ENCODE measurements at regions not wholly inside any gene's neighbourhood (a gene's known extent, or its start where the extent isn't known, plus 50 kb on each side); places are given as distances from the start of the nearest gene placed in this dataset.
"Not testable (repeated sequence)": the region's sequence is repeated elsewhere in the genome, so short reads cannot be mapped to it uniquely, and the experiment has no call there.

DNA sequence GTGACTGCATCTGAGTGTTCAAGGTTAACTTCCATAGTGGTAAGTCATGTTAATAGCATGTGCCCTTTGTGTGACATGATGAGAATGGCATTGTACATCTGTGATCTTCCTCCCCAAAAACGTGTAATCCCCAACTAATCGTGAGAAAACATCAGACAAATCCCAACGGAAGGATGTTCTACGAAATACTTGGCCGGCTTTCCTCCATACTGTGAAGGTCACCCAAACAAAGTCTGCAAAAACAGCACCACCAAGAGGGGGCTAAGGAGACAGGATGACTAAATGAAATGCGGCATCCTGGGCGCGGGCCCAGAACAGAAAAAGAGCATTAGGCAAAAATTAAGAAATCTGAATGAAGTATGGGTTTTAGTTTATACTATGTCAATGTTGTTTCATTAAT lies 81.8 kb downstream of the MED10 start:
- no peak overlapping the region for H3K27ac ChIP-seq (ENCODE audit: low read depth, low read length)
- no peak overlapping the region for H3K9ac ChIP-seq (ENCODE audit: low read length)
- H3K36me3 ChIP-seq (ENCODE audit: control insufficient read depth, insufficient read depth, low read length) = no peaks in the 10 kb centered on the region
- no peak overlapping the region for H3K4me3 ChIP-seq (ENCODE audit: low read depth, low read length)
- H3K27me3 ChIP-seq (ENCODE audit: control insufficient read depth, insufficient read depth, low read length) = peaks cover 14% of the 10 kb centered on the region
- H3K9me3 ChIP-seq (ENCODE audit: control insufficient read depth, insufficient read depth, low read depth, low read length) = no peaks in the 10 kb centered on the region
- H3K4me1 ChIP-seq (ENCODE audit: control insufficient read depth, insufficient read depth, low read length) = no peaks in the 10 kb centered on the region

DNA sequence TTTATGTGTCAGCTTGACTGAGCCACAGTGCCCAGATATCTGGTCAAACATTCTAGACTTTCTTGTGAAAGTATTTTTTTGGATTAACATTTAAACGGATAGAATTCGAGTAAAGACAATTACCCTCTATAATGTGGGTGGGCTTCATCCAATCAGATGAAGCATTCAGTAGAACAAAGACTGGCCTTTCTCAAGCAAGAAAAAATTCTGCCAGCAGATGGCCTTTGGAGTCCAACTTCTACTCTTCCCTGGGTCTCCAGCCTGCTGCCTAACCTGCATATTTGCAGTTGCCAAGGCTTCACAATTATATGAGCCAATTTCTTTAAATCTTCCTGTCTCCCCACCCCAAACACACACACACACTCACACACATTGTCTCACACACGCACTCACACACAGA lies 86.4 kb downstream of the MED10 start:
- H3K36me3 ChIP-seq (ENCODE audit: control insufficient read depth, insufficient read depth, low read length) = no peaks in the 10 kb centered on the region
- no peak overlapping the region for H3K9ac ChIP-seq (ENCODE audit: low read length)
- H3K27me3 ChIP-seq (ENCODE audit: control insufficient read depth, insufficient read depth, low read length) = peaks cover 2% of the 10 kb centered on the region; the same call in 1 of the 2 replicates
- no peaks in the 10 kb centered on the region for H3K9me3 ChIP-seq (ENCODE audit: control insufficient read depth, insufficient read depth, low read depth, low read length)
- no peak overlapping the region for H3K4me3 ChIP-seq (ENCODE audit: low read depth, low read length)
- no peak overlapping the region for H3K27ac ChIP-seq (ENCODE audit: low read depth, low read length)
- no peaks in the 10 kb centered on the region for H3K4me1 ChIP-seq (ENCODE audit: control insufficient read depth, insufficient read depth, low read length)

DNA sequence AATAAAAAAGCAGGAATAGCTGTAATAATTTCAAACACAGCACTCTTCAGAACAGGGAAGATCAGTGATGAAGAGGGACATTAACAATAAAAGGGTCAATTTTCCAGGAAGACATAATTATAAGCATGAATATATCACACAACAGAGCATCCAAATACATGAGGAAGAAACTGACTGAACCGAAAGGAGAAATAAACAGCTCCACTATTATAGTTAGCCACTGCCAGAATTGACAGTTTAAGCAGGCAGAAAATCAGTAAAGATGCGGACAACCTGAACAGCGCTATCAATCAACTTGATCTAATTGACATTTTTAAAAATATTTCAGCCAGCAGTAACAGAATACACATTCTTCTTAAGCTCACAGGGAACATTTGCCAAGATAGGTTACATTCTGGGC lies 89.1 kb downstream of the MED10 start:
- H3K4me1 ChIP-seq (ENCODE audit: control insufficient read depth, insufficient read depth, low read length) = no peaks in the 10 kb centered on the region
- H3K27ac ChIP-seq (ENCODE audit: low read depth, low read length) = no peak overlapping the region
- H3K9ac ChIP-seq (ENCODE audit: low read length) = no peak overlapping the region
- no peaks in the 10 kb centered on the region; the same call in 1 of the 2 replicates for H3K27me3 ChIP-seq (ENCODE audit: control insufficient read depth, insufficient read depth, low read length)
- no peak overlapping the region for H3K4me3 ChIP-seq (ENCODE audit: low read depth, low read length)
- H3K9me3 ChIP-seq (ENCODE audit: control insufficient read depth, insufficient read depth, low read depth, low read length) = no peaks in the 10 kb centered on the region
- no peaks in the 10 kb centered on the region for H3K36me3 ChIP-seq (ENCODE audit: control insufficient read depth, insufficient read depth, low read length)

DNA sequence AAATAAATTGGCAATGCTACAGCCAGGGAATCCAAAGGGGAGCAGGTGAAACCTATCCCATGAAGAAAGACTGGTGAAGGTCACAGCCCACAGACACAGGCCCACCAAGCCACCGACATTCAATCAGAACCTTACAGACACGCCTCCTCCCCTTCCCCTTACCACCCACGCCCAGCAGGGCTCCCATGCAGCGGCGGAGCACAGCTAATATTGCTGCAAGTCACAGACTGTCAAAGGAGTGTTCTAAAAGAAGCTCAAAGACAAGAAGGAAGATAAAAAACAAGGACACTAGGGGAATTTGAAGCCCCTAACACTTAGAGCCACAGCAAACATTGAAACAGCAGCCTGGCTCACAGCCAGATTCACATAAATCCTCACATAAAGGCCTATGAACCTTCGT lies 91.2 kb downstream of the MED10 start:
- Histone ChIP-seq H3K27ac (ENCODE audit: low read depth, low read length) (no peak overlapping the region), H3K36me3 (ENCODE audit: control insufficient read depth, insufficient read depth, low read length) (no peaks in the 10 kb centered on the region), H3K9me3 (ENCODE audit: control insufficient read depth, insufficient read depth, low read depth, low read length) (no peaks in the 10 kb centered on the region), H3K4me1 (ENCODE audit: control insufficient read depth, insufficient read depth, low read length) (no peaks in the 10 kb centered on the region), H3K27me3 (ENCODE audit: control insufficient read depth, insufficient read depth, low read length) (no peaks in the 10 kb centered on the region), H3K4me3 (ENCODE audit: low read depth, low read length) (no peak overlapping the region), H3K9ac (ENCODE audit: low read length) (no peak overlapping the region)

DNA sequence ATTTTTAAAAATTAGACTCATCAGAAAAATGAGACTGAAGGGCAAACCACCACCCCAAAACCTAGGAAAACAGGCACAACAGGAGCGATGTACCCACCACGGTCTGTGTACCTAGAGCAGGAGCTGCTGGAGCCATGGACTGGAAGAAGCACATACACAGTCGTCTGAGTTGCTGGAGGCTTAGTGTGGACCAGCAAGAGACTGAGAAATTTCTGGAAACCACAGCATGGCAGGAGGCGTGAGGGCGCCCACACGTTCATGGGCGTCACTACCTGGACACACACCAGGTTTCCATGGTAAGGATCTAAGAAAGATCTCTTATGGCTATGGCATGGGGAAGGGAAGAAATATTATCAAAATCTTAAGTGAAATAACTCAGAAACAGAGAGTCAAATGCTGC lies 91.9 kb downstream of the MED10 start:
- Histone ChIP-seq H3K27ac (ENCODE audit: low read depth, low read length) (no peak overlapping the region), H3K27me3 (ENCODE audit: control insufficient read depth, insufficient read depth, low read length) (0 out of 2 replicates have a peak, but pooled peaks cover 5% of the 10 kb centered on the region), H3K4me3 (ENCODE audit: low read depth, low read length) (no peak overlapping the region), H3K4me1 (ENCODE audit: control insufficient read depth, insufficient read depth, low read length) (no peaks in the 10 kb centered on the region), H3K9me3 (ENCODE audit: control insufficient read depth, insufficient read depth, low read depth, low read length) (no peaks in the 10 kb centered on the region), H3K9ac (ENCODE audit: low read length) (no peak overlapping the region), H3K36me3 (ENCODE audit: control insufficient read depth, insufficient read depth, low read length) (no peaks in the 10 kb centered on the region)

DNA sequence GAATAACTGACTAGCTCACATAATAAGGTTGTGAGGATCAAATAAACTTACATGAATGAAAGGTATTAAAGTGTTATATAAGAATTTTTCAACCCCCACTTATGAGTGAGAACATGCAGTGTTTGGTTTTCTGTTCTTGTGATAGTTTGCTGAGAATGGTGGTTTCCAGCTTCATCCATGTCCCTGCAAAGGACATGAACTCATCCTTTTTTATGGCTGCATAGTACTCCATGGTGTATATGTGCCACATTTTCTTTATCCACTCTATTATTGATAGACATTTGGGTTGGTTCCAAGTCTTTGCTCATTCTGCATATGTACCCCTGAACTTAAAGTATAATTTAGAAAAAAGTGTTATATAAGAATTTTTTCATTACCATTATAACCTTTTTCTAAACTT lies 93.9 kb downstream of the MED10 start:
- not testable (repeated sequence) for H3K27me3 ChIP-seq (ENCODE audit: control insufficient read depth, insufficient read depth, low read length); H3K9ac ChIP-seq (ENCODE audit: low read length); H3K4me3 ChIP-seq (ENCODE audit: low read depth, low read length); H3K27ac ChIP-seq (ENCODE audit: low read depth, low read length); H3K9me3 ChIP-seq (ENCODE audit: control insufficient read depth, insufficient read depth, low read depth, low read length); H3K4me1 ChIP-seq (ENCODE audit: control insufficient read depth, insufficient read depth, low read length); H3K36me3 ChIP-seq (ENCODE audit: control insufficient read depth, insufficient read depth, low read length)

DNA sequence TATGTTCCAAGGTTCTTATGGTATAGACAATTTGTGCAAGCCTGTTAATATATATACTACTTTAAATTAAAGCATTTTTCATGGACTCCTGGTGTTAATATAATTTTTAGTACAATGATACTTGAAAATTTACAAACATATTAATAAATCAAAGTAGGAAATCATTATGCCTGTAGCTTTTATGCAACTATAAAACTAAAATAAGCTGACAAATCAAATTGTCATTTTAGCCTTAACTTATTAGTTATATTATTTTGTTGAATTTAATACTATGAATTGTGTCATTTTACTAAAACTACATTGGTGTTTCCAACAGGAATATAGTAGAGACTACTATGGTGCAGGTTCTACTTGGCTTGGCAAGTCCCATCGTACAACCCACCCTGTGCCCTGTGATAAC lies 96.0 kb downstream of the MED10 start:
- H3K27me3 ChIP-seq (ENCODE audit: control insufficient read depth, insufficient read depth, low read length) = 0 out of 2 replicates have a peak, but pooled peaks cover 5% of the 10 kb centered on the region
- H3K4me1 ChIP-seq (ENCODE audit: control insufficient read depth, insufficient read depth, low read length) = no peaks in the 10 kb centered on the region
- no peaks in the 10 kb centered on the region for H3K9me3 ChIP-seq (ENCODE audit: control insufficient read depth, insufficient read depth, low read depth, low read length)
- no peaks in the 10 kb centered on the region for H3K36me3 ChIP-seq (ENCODE audit: control insufficient read depth, insufficient read depth, low read length)
- no peak overlapping the region for H3K27ac ChIP-seq (ENCODE audit: low read depth, low read length)
- no peak overlapping the region for H3K4me3 ChIP-seq (ENCODE audit: low read depth, low read length)
- H3K9ac ChIP-seq (ENCODE audit: low read length) = no peak overlapping the region

DNA sequence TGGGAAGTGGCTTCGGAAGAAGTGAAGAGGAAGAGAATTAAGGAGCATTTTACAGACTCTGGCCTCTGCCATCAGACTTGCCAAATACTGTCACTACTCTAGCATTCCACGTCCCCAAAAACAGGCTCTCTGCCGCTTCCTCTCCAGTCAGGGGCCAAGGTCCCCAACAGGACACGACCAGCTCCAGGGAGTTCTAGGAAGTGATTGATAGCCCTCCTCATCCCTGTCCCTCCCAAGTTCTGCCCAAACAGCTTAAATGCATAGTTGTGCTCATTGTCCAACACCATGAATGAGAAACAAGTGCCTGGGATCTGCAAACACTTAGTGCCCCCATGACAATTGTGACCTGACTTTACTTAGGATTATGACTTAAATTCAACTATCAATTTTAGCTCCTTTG lies 96.5 kb downstream of the MED10 start:
- H3K27me3 ChIP-seq (ENCODE audit: control insufficient read depth, insufficient read depth, low read length) = 0 out of 2 replicates have a peak, but pooled peaks cover 5% of the 10 kb centered on the region
- H3K9me3 ChIP-seq (ENCODE audit: control insufficient read depth, insufficient read depth, low read depth, low read length) = no peaks in the 10 kb centered on the region
- no peak overlapping the region for H3K27ac ChIP-seq (ENCODE audit: low read depth, low read length)
- no peak overlapping the region for H3K9ac ChIP-seq (ENCODE audit: low read length)
- H3K4me1 ChIP-seq (ENCODE audit: control insufficient read depth, insufficient read depth, low read length) = no peaks in the 10 kb centered on the region
- H3K36me3 ChIP-seq (ENCODE audit: control insufficient read depth, insufficient read depth, low read length) = no peaks in the 10 kb centered on the region
- H3K4me3 ChIP-seq (ENCODE audit: low read depth, low read length) = no peak overlapping the region

DNA sequence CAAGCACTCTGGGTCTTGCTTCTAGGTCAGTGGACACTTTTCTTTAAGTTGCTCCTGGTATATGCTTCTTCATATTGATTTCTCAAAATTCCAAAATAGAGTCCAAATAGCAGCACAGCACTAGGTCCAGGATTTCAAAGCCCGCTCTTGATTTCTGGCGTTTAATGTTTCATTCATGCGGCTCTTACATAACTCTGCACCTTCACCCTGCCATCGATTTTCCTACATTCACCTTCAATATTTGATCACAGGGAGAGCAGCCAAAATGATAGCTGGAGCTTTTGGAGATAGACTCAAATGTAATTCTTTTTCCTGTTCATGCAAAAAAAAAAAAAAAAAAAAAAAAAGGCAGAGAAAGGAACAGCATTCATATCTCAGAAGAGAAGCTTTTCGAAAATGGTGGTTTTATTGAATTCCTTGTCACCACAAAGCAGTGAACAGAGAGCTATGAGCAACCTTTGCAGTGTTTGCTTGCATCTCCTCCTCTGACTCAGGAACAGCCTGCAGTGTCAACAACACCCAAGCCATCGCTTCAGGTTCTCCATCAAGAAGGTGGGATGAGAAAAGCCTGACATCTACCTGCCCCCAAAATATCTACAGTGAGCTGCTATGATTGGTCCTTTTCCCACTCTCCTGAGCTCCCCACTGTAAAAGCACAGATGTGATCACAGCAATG lies 97.8 kb downstream of the MED10 start:
- H3K27me3 ChIP-seq (ENCODE audit: control insufficient read depth, insufficient read depth, low read length) = 0 out of 2 replicates have a peak, but pooled peaks cover 5% of the 10 kb centered on the region
- no peak overlapping the region for H3K4me3 ChIP-seq (ENCODE audit: low read depth, low read length)
- no peak overlapping the region for H3K27ac ChIP-seq (ENCODE audit: low read depth, low read length)
- no peaks in the 10 kb centered on the region for H3K4me1 ChIP-seq (ENCODE audit: control insufficient read depth, insufficient read depth, low read length)
- H3K9ac ChIP-seq (ENCODE audit: low read length) = no peak overlapping the region
- no peaks in the 10 kb centered on the region for H3K9me3 ChIP-seq (ENCODE audit: control insufficient read depth, insufficient read depth, low read depth, low read length)
- H3K36me3 ChIP-seq (ENCODE audit: control insufficient read depth, insufficient read depth, low read length) = no peaks in the 10 kb centered on the region

DNA sequence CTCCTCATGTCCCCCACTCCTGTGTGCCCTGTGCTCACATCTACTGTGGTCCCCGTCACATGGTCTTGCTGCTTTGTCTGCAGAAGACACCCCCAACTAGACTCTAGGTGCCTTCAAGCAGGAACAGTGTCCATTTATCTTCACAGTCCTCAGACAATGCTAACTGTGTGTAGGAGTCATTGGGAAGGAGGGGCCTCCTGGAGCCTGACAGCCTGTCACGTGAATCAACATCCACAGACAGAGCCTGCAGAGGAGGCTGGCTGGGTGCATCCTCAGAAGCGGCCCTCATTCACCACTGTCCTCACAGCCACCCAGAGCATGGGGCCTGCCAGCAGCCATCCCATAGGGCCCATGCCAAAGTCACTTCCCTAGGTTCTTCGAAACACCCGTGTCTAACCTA lies 98.7 kb downstream of the MED10 start:
- Histone ChIP-seq H3K4me3 (ENCODE audit: low read depth, low read length) (no peak overlapping the region), H3K27me3 (ENCODE audit: control insufficient read depth, insufficient read depth, low read length) (0 out of 2 replicates have a peak, but pooled peaks cover 5% of the 10 kb centered on the region), H3K36me3 (ENCODE audit: control insufficient read depth, insufficient read depth, low read length) (no peaks in the 10 kb centered on the region), H3K27ac (ENCODE audit: low read depth, low read length) (no peak overlapping the region), H3K9me3 (ENCODE audit: control insufficient read depth, insufficient read depth, low read depth, low read length) (no peaks in the 10 kb centered on the region), H3K9ac (ENCODE audit: low read length) (no peak overlapping the region), H3K4me1 (ENCODE audit: control insufficient read depth, insufficient read depth, low read length) (no peaks in the 10 kb centered on the region)

DNA sequence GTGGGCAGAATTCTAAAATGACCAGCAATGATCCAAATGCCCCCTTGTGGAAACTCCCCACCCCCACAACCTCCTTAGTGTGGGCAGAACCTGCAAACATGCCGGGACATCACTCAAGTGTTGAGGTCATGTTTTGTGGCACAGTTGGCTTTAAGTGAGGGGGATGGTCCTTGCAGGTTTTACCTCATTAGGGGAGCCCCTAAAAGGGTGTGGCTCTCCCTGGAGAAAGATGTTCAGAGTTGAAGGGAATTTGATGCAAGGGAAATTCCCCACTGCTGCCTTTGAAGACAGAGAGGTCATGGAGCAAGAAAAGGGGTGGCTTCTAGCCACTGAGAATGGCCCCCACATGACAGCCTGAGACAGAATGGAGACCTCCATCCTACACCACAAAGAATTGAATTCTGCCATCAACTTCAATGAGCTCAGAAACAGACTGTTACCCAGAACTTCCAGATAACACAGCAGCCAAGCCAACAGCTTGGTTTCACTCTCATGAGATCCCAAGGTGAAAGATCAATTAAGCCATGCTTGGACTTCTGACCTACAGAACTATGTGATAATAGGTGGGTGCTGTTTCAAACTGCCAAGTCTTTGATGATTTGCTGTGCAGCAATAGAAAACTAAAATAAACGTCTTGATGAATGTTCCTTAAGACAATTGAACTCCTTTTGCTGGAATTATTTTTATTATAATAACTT lies 103.4 kb downstream of the MED10 start:
- Histone ChIP-seq H3K4me1 (ENCODE audit: control insufficient read depth, insufficient read depth, low read length) (no peaks in the 10 kb centered on the region), H3K27me3 (ENCODE audit: control insufficient read depth, insufficient read depth, low read length) (no peaks in the 10 kb centered on the region), H3K9ac (ENCODE audit: low read length) (no peak overlapping the region), H3K4me3 (ENCODE audit: low read depth, low read length) (no peak overlapping the region), H3K27ac (ENCODE audit: low read depth, low read length) (no peak overlapping the region), H3K9me3 (ENCODE audit: control insufficient read depth, insufficient read depth, low read depth, low read length) (no peaks in the 10 kb centered on the region), H3K36me3 (ENCODE audit: control insufficient read depth, insufficient read depth, low read length) (no peaks in the 10 kb centered on the region)
